H9 (cell line): ENCODE measurements at regions not wholly inside any gene's neighbourhood (a gene's known extent, or its start where the extent isn't known, plus 50 kb on each side); places are given as distances from the start of the nearest gene placed in this dataset.

Experiments used
- DNase-seq: peaks from one replicate; pipeline ENCODE4 v3.0.0-alpha.2; 2017
- H2AFZ ChIP-seq: one replicate; pipeline ENCODE4 v1.6.1; 2013; ENCODE audit warnings: mild to moderate bottlenecking, low read length, control low read depth, moderate library complexity
- H2AK5ac ChIP-seq: 2 replicates; pipeline ENCODE4 v1.6.1; 2013; ENCODE audit warnings: low read length, control low read depth, mixed read lengths; ENCODE audit not compliant: insufficient read length
- H2BK120ac ChIP-seq: one replicate; pipeline ENCODE4 v1.6.1; 2013; ENCODE audit warnings: low read depth, mild to moderate bottlenecking, low read length, control low read depth, inconsistent platforms; ENCODE audit not compliant: poor library complexity, severe bottlenecking
- H2BK12ac ChIP-seq: 2 replicates; pipeline ENCODE4 v1.6.1; 2013; ENCODE audit warnings: low read length, control low read depth, mixed read lengths, low read depth; ENCODE audit not compliant: insufficient read length
- H2BK15ac ChIP-seq: 2 replicates; pipeline ENCODE4 v1.6.1; 2013; ENCODE audit warnings: low read depth, low read length, control low read depth
- H2BK20ac ChIP-seq: one replicate; pipeline ENCODE4 v1.6.1; 2013; ENCODE audit warnings: low read depth, mild to moderate bottlenecking, low read length, control low read depth, inconsistent platforms; ENCODE audit not compliant: poor library complexity, severe bottlenecking
- H2BK5ac ChIP-seq: 2 replicates; pipeline ENCODE4 v1.6.1; 2013; ENCODE audit warnings: low read length, control low read depth, mixed read lengths; ENCODE audit not compliant: insufficient read length
- H3K14ac ChIP-seq: 2 replicates; pipeline ENCODE4 v1.6.1; 2013; ENCODE audit warnings: low read length, control low read depth; ENCODE audit not compliant: insufficient read depth
- H3K18ac ChIP-seq: 2 replicates; pipeline ENCODE4 v1.6.1; 2013; ENCODE audit warnings: low read depth, mild to moderate bottlenecking, mixed read lengths, low read length, control low read depth; ENCODE audit not compliant: insufficient read length
- H3K23ac ChIP-seq: 2 replicates; pipeline ENCODE4 v1.6.1; 2013; ENCODE audit warnings: low read length, control low read depth, mixed read lengths, low read depth; ENCODE audit not compliant: insufficient read length
- H3K23me2 ChIP-seq: 2 replicates; pipeline ENCODE4 v1.6.1; 2013; ENCODE audit warnings: low read depth, mild to moderate bottlenecking, mixed read lengths, low read length, control low read depth; ENCODE audit not compliant: insufficient read length, poor library complexity, severe bottlenecking
- H3K27ac ChIP-seq: 2 replicates; pipeline ENCODE4 v1.5.1; 2013; ENCODE audit warnings: low read length, control low read depth, mixed read lengths, low read depth; ENCODE audit not compliant: insufficient read length
- H3K27me3 ChIP-seq: 2 replicates; pipeline ENCODE4 v1.6.1; 2013; ENCODE audit warnings: low read length, control low read depth, inconsistent platforms; ENCODE audit not compliant: insufficient read depth
- H3K4ac ChIP-seq: 2 replicates; pipeline ENCODE4 v1.6.1; 2013; ENCODE audit warnings: low read depth, mild to moderate bottlenecking, control low read depth, inconsistent platforms, low read length, moderate library complexity
- H3K4me1 ChIP-seq: 2 replicates; pipeline ENCODE4 v1.6.1; 2013; ENCODE audit warnings: low read length, control low read depth, inconsistent platforms; ENCODE audit not compliant: insufficient read depth
- H3K4me2 ChIP-seq: 2 replicates; pipeline ENCODE4 v1.6.1; 2013; ENCODE audit warnings: low read length, control low read depth, mixed read lengths; ENCODE audit not compliant: insufficient read length, insufficient read depth
- H3K56ac ChIP-seq: 2 replicates; pipeline ENCODE4 v1.6.1; 2013; ENCODE audit warnings: low read depth, mild to moderate bottlenecking, mixed read lengths, low read length, control low read depth; ENCODE audit not compliant: insufficient read length
- H3K79me1 ChIP-seq: 2 replicates; pipeline ENCODE4 v1.6.1; 2013; ENCODE audit warnings: low read depth, mild to moderate bottlenecking, moderate library complexity, low read length, control low read depth, inconsistent platforms; ENCODE audit not compliant: insufficient read depth, poor library complexity, severe bottlenecking
- H3K79me2 ChIP-seq: 2 replicates; pipeline ENCODE4 v1.6.1; 2013; ENCODE audit warnings: low read length, control low read depth, inconsistent platforms; ENCODE audit not compliant: insufficient read depth
- H3K9ac ChIP-seq: 2 replicates; pipeline ENCODE4 v1.6.1; 2013; ENCODE audit warnings: low read length, control low read depth, mixed read lengths; ENCODE audit not compliant: insufficient read length; ENCODE audit errors: extremely low read depth
- H3K9me3 ChIP-seq: one replicate; pipeline ENCODE4 v1.6.1; 2013; ENCODE audit warnings: low read depth, low read length, inconsistent platforms; ENCODE audit not compliant: control insufficient read depth
- H3T11ph ChIP-seq: one replicate; pipeline ENCODE4 v1.6.1; 2013; ENCODE audit warnings: mild to moderate bottlenecking, low read length, control low read depth, inconsistent platforms
- H4K20me1 ChIP-seq: one replicate; pipeline ENCODE4 v1.6.1; 2013; ENCODE audit not compliant: control insufficient read depth, insufficient read length, insufficient read depth
- H4K5ac ChIP-seq: 2 replicates; pipeline ENCODE4 v1.6.1; 2013; ENCODE audit warnings: low read depth, mild to moderate bottlenecking, mixed read lengths, low read length, control low read depth; ENCODE audit not compliant: insufficient read length
- H4K8ac ChIP-seq: replicated peaks from 2 replicates; pipeline ENCODE4 v1.6.1; 2013; ENCODE audit warnings: low read length, control low read depth, mixed read lengths, low read depth; ENCODE audit not compliant: insufficient read length
- H4K91ac ChIP-seq: 2 replicates; pipeline ENCODE4 v1.6.1; 2013; ENCODE audit warnings: low read depth, mild to moderate bottlenecking, moderate library complexity, mixed read lengths, low read length, control low read depth; ENCODE audit not compliant: insufficient read length
- H3K27ac Mint-ChIP-seq, 3 experiments: 2 replicates in 2 of 3; 3 replicates in 1 of 3; pipeline ENCODE4 v1.8.0; 2020 to 2021; ENCODE audit warnings: mixed read lengths in 3 of 3, mild to moderate bottlenecking in 1 of 3, moderate library complexity in 1 of 3
- H3K27me3 Mint-ChIP-seq: 2 replicates; pipeline ENCODE4 v1.8.0; 2021; ENCODE audit warnings: low read depth, mild to moderate bottlenecking, moderate library complexity, mixed read lengths
- H3K36me3 Mint-ChIP-seq, 3 experiments: 2 replicates in 2 of 3; 3 replicates in 1 of 3; pipeline ENCODE4 v1.8.0; 2020 to 2021; ENCODE audit warnings: low read depth in 3 of 3, mixed read lengths in 3 of 3; ENCODE audit not compliant: insufficient read depth in 1 of 3
- H3K4me1 Mint-ChIP-seq, 2 experiments: 2 replicates each; pipeline ENCODE4 v1.8.0; 2020; ENCODE audit warnings: mixed read lengths in 2 of 2
- H3K4me3 Mint-ChIP-seq, 2 experiments: 2 replicates in 1 of 2; 3 replicates in 1 of 2; pipeline ENCODE4 v1.8.0; 2020 to 2021; ENCODE audit warnings: mild to moderate bottlenecking in 2 of 2, mixed read lengths in 2 of 2, moderate library complexity in 1 of 2
- H3K9me3 Mint-ChIP-seq, 2 experiments: 2 replicates in 1 of 2; 3 replicates in 1 of 2; pipeline ENCODE4 v1.8.0; 2020; ENCODE audit warnings: mild to moderate bottlenecking in 2 of 2, mixed read lengths in 2 of 2, moderate library complexity in 1 of 2
- CTCF ChIP-seq: fragments of 200-600 bp; sonication (generic); conservative IDR thresholded peaks from 3 replicates; pipeline ENCODE4 v1.8.0; 2021; ENCODE audit warnings: antibody characterized with exemption, mild to moderate bottlenecking
- WGBS: extraction: QIAGEN DNeasy Blood & Tissue Kit; methylation state at CpG from one replicate; pipeline ENCODE4 v1.1.7; 2013; ENCODE audit warnings: missing lambda C conversion rate, low lambda C conversion rate, mixed read lengths; ENCODE audit not compliant: insufficient read length; ENCODE audit errors: extremely low coverage; 5-methylcytosine and 5-hydroxymethylcytosine counted together

GRCh38 chr10:44240584-44241205 is 144.2 kb downstream of the CXCL12 start:
- H3K9me3 Mint-ChIP-seq, result peaks cover 2 to 5% of the 10 kb centered on the region in 2 experiments; a peak in 2 of 5 replicates

More at GRCh38 chr10:44240584-44241205, 144.2 kb downstream of the CXCL12 start:
- Histone ChIP-seq H2BK5ac (no peak overlapping the region), H2BK15ac (no peak overlapping the region), H3K4me2 (no peak overlapping the region), H3K18ac (no peak overlapping the region), H3K14ac (no peak overlapping the region), H3K4ac (no peak overlapping the region), H3T11ph (no peak overlapping the region), H4K5ac (no peak overlapping the region), H3K23ac (no peak overlapping the region), H3K79me1 (no peaks in the 10 kb centered on the region), H2AK5ac (no peak overlapping the region), H2AFZ (no peak overlapping the region), H3K27me3 (no peaks in the 10 kb centered on the region; the same call in 1 of the 2 replicates), H3K9ac (no peak overlapping the region), H4K8ac (no peak overlapping the region), H2BK12ac (no peak overlapping the region), H3K56ac (no peak overlapping the region), H3K23me2 (no peaks in the 10 kb centered on the region), H2BK120ac (no peak overlapping the region), H2BK20ac (no peak overlapping the region), H3K79me2 (no peaks in the 10 kb centered on the region), H4K91ac (no peak overlapping the region), H4K20me1 (no peaks in the 10 kb centered on the region), H3K4me1 (peaks cover 3% of the 10 kb centered on the region; the same call in 1 of the 2 replicates), H3K9me3 (no peaks in the 10 kb centered on the region), H3K27ac (no peak overlapping the region)
- Mint-ChIP-seq H3K27me3 (peaks cover 85% of the 10 kb centered on the region), H3K4me1 (peaks cover 8 to 10% of the 10 kb centered on the region in 2 experiments), H3K4me3 (no peak overlapping the region), H3K36me3 (peaks cover 0 to 6% (median 5%) of the 10 kb centered on the region in 3 experiments; a peak in 4 of 7 replicates), H3K27ac (peak overlapping the region in 1 of 3 experiments; percentile 13; a peak in 1 of 7 replicates)
- TF ChIP-seq CTCF, result no peak
- WGBS, result no CpG with 5 or more reads among the region's 6 CpGs
- DNase-seq, result no peak
